SK-N-SH treated with all-trans-retinoic acid at 6 μM for 48 hours (cell line): ENCODE measurements at regions not wholly inside any gene's neighbourhood (a gene's known extent, or its start where the extent isn't known, plus 50 kb on each side); places are given as distances from the start of the nearest gene placed in this dataset.

Experiments used
- ATAC-seq: fragments of 200-7000 bp; cut with Tn5 transposase; 3 replicates; pipeline ENCODE4 v1.9.1; 2020; ENCODE audit warnings: mild to moderate bottlenecking, moderate library complexity
- ARNTL ChIP-seq: fragments of 450-650 bp; formaldehyde crosslinking; IDR thresholded peaks from 2 replicates; pipeline ENCODE4 v1.5.0; 2020; ENCODE audit warnings: low read depth, mild to moderate bottlenecking, moderate library complexity, borderline replicate concordance
- BACH2 ChIP-seq: fragments of 250-450 bp; sonication (Bioruptor Pico); IDR thresholded peaks from 2 replicates; pipeline ENCODE4 v1.9.0; 2021; ENCODE audit warnings: mild to moderate bottlenecking, borderline replicate concordance
- CSDC2 ChIP-seq: fragments of 250-450 bp; sonication (Bioruptor Pico); IDR thresholded peaks from 2 replicates; pipeline ENCODE4 v1.5.0; 2020; ENCODE audit warnings: mild to moderate bottlenecking, moderate library complexity
- ESRRG ChIP-seq: fragments of 250-450 bp; sonication (Bioruptor Pico); IDR thresholded peaks from 2 replicates; pipeline ENCODE4 v1.6.1; 2021; ENCODE audit warnings: mild to moderate bottlenecking
- GLIS3 ChIP-seq: fragments of 250-450 bp; sonication (Bioruptor Pico); IDR thresholded peaks from 2 replicates; pipeline ENCODE4 v1.5.0; 2020; ENCODE audit warnings: mild to moderate bottlenecking, moderate library complexity
- ISL1 ChIP-seq: fragments of 250-450 bp; sonication (Bioruptor Pico); IDR thresholded peaks from 2 replicates; pipeline ENCODE4 v2.1.2; 2022; ENCODE audit warnings: mild to moderate bottlenecking, moderate library complexity
- PATZ1 ChIP-seq: fragments of 250-450 bp; sonication (Bioruptor Pico); IDR thresholded peaks from 2 replicates; pipeline ENCODE4 v1.8.0; 2020; ENCODE audit warnings: mild to moderate bottlenecking, moderate library complexity, borderline replicate concordance
- PPARA ChIP-seq: fragments of 250-450 bp; sonication (Bioruptor Pico); IDR thresholded peaks from 2 replicates; pipeline ENCODE4 v1.5.0; 2020; ENCODE audit warnings: mild to moderate bottlenecking, borderline replicate concordance
- RARB ChIP-seq: fragments of 250-450 bp; sonication (Bioruptor Pico); IDR thresholded peaks from 2 replicates; pipeline ENCODE4 v1.8.0; 2021; ENCODE audit warnings: mild to moderate bottlenecking, moderate library complexity
- SNAI2 ChIP-seq: fragments of 250-450 bp; sonication (Bioruptor Pico); IDR thresholded peaks from 2 replicates; pipeline ENCODE4 v1.5.0; 2020; ENCODE audit warnings: mild to moderate bottlenecking, moderate library complexity
- TCF4 ChIP-seq: fragments of 250-450 bp; sonication (Bioruptor Pico); IDR thresholded peaks from 2 replicates; pipeline ENCODE4 v1.8.0; 2021; ENCODE audit warnings: mild to moderate bottlenecking, moderate library complexity, borderline replicate concordance
- TOX ChIP-seq: fragments of 250-450 bp; sonication (Bioruptor Pico); IDR thresholded peaks from 2 replicates; pipeline ENCODE4 v1.8.0; 2021; ENCODE audit warnings: mild to moderate bottlenecking, moderate library complexity, borderline replicate concordance
- ZC3H10 ChIP-seq: fragments of 250-450 bp; sonication (Bioruptor Pico); IDR thresholded peaks from 2 replicates; pipeline ENCODE4 v1.5.1; 2021; ENCODE audit warnings: mild to moderate bottlenecking, moderate library complexity
- ZFP3 ChIP-seq: fragments of 250-450 bp; sonication (Bioruptor Pico); IDR thresholded peaks from 2 replicates; pipeline ENCODE4 v1.5.0; 2020; ENCODE audit warnings: mild to moderate bottlenecking, moderate library complexity
- ZFP30 ChIP-seq: fragments of 450-650 bp; formaldehyde crosslinking; IDR thresholded peaks from 2 replicates; pipeline ENCODE4 v1.5.0; 2022; ENCODE audit warnings: mild to moderate bottlenecking, moderate library complexity
- ZNF565 ChIP-seq: fragments of 450-650 bp; formaldehyde crosslinking; conservative IDR thresholded peaks from 2 replicates; pipeline ENCODE4 v1.5.0; 2020; ENCODE audit warnings: low read depth, mild to moderate bottlenecking, moderate library complexity
- ZNF70 ChIP-seq: fragments of 450-650 bp; formaldehyde crosslinking; IDR thresholded peaks from 2 replicates; pipeline ENCODE4 v1.5.0; 2020; ENCODE audit warnings: mild to moderate bottlenecking, moderate library complexity
- ZNF8 ChIP-seq: fragments of 450-650 bp; formaldehyde crosslinking; IDR thresholded peaks from 2 replicates; pipeline ENCODE4 v1.5.0; 2020; ENCODE audit warnings: mild to moderate bottlenecking, moderate library complexity
- TF ChIP-seq, protein P1 (sequence below): fragments of 250-450 bp; sonication (Bioruptor Pico); IDR thresholded peaks from 2 replicates; pipeline ENCODE4 v1.8.0; 2021; ENCODE audit warnings: low read depth, mild to moderate bottlenecking, moderate library complexity, borderline replicate concordance
- TF ChIP-seq, protein P2 (sequence below): fragments of 250-450 bp; sonication (Bioruptor Pico); IDR thresholded peaks from 2 replicates; pipeline ENCODE4 v1.5.0; 2020; ENCODE audit warnings: mild to moderate bottlenecking, moderate library complexity

GRCh38 chr7:91537260-91538152, 273.3 kb downstream of the FZD1 start:
- TF ChIP-seq, protein P1, sequence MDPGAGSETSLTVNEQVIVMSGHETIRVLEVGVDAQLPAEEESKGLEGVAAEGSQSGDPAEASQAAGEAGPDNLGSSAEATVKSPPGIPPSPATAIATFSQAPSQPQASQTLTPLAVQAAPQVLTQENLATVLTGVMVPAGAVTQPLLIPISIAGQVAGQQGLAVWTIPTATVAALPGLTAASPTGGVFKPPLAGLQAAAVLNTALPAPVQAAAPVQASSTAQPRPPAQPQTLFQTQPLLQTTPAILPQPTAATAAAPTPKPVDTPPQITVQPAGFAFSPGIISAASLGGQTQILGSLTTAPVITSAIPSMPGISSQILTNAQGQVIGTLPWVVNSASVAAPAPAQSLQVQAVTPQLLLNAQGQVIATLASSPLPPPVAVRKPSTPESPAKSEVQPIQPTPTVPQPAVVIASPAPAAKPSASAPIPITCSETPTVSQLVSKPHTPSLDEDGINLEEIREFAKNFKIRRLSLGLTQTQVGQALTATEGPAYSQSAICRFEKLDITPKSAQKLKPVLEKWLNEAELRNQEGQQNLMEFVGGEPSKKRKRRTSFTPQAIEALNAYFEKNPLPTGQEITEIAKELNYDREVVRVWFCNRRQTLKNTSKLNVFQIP (CRISPR knock-in tag), result no peak
- TF ChIP-seq ZFP30 (CRISPR knock-in tag) (no peak), BACH2 (no peak), ZFP3 (CRISPR knock-in tag) (no peak), TCF4 (no peak), TOX (CRISPR knock-in tag) (no peak), ZNF70 (CRISPR knock-in tag) (no peak), ZNF8 (CRISPR knock-in tag) (no peak), SNAI2 (CRISPR knock-in tag) (no peak), ISL1 (CRISPR knock-in tag) (no peak), ESRRG (CRISPR knock-in tag) (no peak), PATZ1 (CRISPR knock-in tag) (no peak), RARB (CRISPR knock-in tag) (no peak), ZC3H10 (CRISPR knock-in tag) (no peak), PPARA (CRISPR knock-in tag) (no peak)
- TF ChIP-seq, protein P2, sequence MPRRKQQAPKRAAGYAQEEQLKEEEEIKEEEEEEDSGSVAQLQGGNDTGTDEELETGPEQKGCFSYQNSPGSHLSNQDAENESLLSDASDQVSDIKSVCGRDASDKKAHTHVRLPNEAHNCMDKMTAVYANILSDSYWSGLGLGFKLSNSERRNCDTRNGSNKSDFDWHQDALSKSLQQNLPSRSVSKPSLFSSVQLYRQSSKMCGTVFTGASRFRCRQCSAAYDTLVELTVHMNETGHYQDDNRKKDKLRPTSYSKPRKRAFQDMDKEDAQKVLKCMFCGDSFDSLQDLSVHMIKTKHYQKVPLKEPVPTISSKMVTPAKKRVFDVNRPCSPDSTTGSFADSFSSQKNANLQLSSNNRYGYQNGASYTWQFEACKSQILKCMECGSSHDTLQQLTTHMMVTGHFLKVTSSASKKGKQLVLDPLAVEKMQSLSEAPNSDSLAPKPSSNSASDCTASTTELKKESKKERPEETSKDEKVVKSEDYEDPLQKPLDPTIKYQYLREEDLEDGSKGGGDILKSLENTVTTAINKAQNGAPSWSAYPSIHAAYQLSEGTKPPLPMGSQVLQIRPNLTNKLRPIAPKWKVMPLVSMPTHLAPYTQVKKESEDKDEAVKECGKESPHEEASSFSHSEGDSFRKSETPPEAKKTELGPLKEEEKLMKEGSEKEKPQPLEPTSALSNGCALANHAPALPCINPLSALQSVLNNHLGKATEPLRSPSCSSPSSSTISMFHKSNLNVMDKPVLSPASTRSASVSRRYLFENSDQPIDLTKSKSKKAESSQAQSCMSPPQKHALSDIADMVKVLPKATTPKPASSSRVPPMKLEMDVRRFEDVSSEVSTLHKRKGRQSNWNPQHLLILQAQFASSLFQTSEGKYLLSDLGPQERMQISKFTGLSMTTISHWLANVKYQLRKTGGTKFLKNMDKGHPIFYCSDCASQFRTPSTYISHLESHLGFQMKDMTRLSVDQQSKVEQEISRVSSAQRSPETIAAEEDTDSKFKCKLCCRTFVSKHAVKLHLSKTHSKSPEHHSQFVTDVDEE (CRISPR knock-in tag), result no peak
- ATAC-seq, result no peak; the same call in 1 of the 3 replicates

DNA sequence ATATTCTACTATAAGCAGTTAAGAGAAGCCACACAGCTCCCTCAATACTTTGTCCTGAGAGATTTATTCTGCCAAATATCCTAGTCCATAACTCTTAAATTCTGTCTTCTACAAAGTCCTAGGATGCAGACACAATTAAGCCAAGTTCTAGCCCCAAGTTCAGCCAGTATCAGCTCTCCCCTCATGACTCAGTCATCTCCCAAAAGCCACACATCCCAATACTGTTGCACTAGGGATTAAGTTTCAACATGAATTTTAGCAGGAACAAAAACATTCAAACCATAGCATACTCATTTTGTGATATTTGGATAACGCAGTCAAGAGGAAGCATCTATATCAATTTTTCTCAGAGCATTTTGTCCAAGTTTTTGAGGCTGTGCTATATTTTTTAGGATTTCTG, 277.4 kb downstream of the FZD1 start:
- no peak for ATAC-seq
- TF ChIP-seq ZNF70 (CRISPR knock-in tag) (no peak), ZFP30 (CRISPR knock-in tag) (no peak), GLIS3 (CRISPR knock-in tag) (no peak), ZNF565 (CRISPR knock-in tag) (no peak), ESRRG (CRISPR knock-in tag) (no peak)

- TF ChIP-seq ISL1 (CRISPR knock-in tag) (no peak), ZNF565 (CRISPR knock-in tag) (no peak), TOX (CRISPR knock-in tag) (no peak)
- TF ChIP-seq, all 23 proteins: peak for 0
- ATAC-seq, result peak; percentile 56
Observed at GRCh38 chr7:91543646-91544045, 279.4 kb downstream of the FZD1 start.

DNA sequence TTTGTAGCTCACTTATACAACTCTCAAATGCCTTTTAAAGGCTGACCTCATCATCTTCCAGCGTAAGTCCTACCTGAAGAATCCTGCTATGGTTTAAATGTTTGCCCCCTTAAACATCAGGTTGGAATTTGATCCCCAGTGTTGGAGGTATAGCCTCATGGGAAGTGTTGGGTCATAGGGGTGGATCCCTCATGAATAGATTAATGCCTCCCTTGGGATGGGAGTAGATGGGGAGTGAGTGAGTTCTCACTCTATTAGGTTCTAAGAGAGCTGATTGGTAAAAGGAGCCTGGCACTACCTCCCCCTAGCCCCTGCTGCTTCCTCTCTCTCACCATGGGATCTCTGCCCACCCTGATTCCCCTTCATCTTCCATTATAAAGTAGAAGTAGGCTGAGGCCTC, 285.6 kb downstream of the FZD1 start:
- TF ChIP-seq RARB (CRISPR knock-in tag) (no peak), PPARA (CRISPR knock-in tag) (no peak), ZNF8 (CRISPR knock-in tag) (no peak), ZC3H10 (CRISPR knock-in tag) (no peak), CSDC2 (CRISPR knock-in tag) (no peak), PATZ1 (CRISPR knock-in tag) (no peak), TOX (CRISPR knock-in tag) (no peak), ZNF70 (CRISPR knock-in tag) (no peak), SNAI2 (CRISPR knock-in tag) (no peak), BACH2 (no peak), ZNF565 (CRISPR knock-in tag) (no peak), ZFP30 (CRISPR knock-in tag) (no peak), ARNTL (no peak)
- TF ChIP-seq, protein P1 (CRISPR knock-in tag), result no peak
- no peak for ATAC-seq
